Activated T-helper 17 cell treated with anti-CD3 and anti-CD28 coated beads, Interleukin-2, amount 50 U/mL, for 72 hours (primary cell): ENCODE measurements at regions not wholly inside any gene's neighbourhood (a gene's known extent, or its start where the extent isn't known, plus 50 kb on each side); places are given as distances from the start of the nearest gene placed in this dataset.
"Not testable (repeated sequence)": the region's sequence is repeated elsewhere in the genome, so short reads cannot be mapped to it uniquely, and the experiment has no call there.

Source experiments
- ATAC-seq: fragments of 150-1000 bp; cut with Tn5 transposase; replicated peaks from 2 replicates; pipeline ENCODE4 v1.10.0; 2021; ENCODE audit warnings: mild to moderate bottlenecking, moderate library complexity
- H3K27ac Mint-ChIP-seq: one replicate; pipeline ENCODE4 v1.8.0; 2022; ENCODE audit warnings: mixed read lengths
- H3K27me3 Mint-ChIP-seq: one replicate; pipeline ENCODE4 v1.8.0; 2022; ENCODE audit warnings: mixed read lengths
- H3K36me3 Mint-ChIP-seq: one replicate; pipeline ENCODE4 v1.8.0; 2022; ENCODE audit warnings: low read depth, mild to moderate bottlenecking, mixed read lengths
- H3K4me1 Mint-ChIP-seq: one replicate; pipeline ENCODE4 v1.8.0; 2022; ENCODE audit warnings: mixed read lengths
- H3K4me3 Mint-ChIP-seq: one replicate; pipeline ENCODE4 v1.8.0; 2022; ENCODE audit warnings: mild to moderate bottlenecking, mixed read lengths
- H3K9me3 Mint-ChIP-seq: one replicate; pipeline ENCODE4 v1.8.0; 2022; ENCODE audit warnings: mixed read lengths

- no peaks in the 10 kb centered on the region for H3K36me3 Mint-ChIP-seq
- H3K9me3 Mint-ChIP-seq = no peaks in the 10 kb centered on the region
- peaks cover 4% of the 10 kb centered on the region for H3K27me3 Mint-ChIP-seq
- H3K27ac Mint-ChIP-seq = no peak overlapping the region
- H3K4me3 Mint-ChIP-seq = no peak overlapping the region
- no peak for ATAC-seq
- no peaks in the 10 kb centered on the region for H3K4me1 Mint-ChIP-seq
These were observed 174.8 kb upstream of the NPY2R start for GRCh38 chr4:155033604-155034003.

- Mint-ChIP-seq H3K36me3 (no peaks in the 10 kb centered on the region), H3K27ac (no peak overlapping the region), H3K4me1 (no peaks in the 10 kb centered on the region), H3K4me3 (no peak overlapping the region), H3K27me3 (peaks cover 7% of the 10 kb centered on the region), H3K9me3 (no peaks in the 10 kb centered on the region)
- no peak for ATAC-seq
These were observed 171.4 kb upstream of the NPY2R start for GRCh38 chr4:155037031-155037430.

- Mint-ChIP-seq H3K9me3 (no peaks in the 10 kb centered on the region), H3K27me3 (peaks cover 6% of the 10 kb centered on the region), H3K27ac (no peak overlapping the region), H3K4me1 (no peaks in the 10 kb centered on the region), H3K36me3 (no peaks in the 10 kb centered on the region), H3K4me3 (no peak overlapping the region)
- no peak for ATAC-seq
These were observed 170.0 kb upstream of the NPY2R start for GRCh38 chr4:155038459-155038858.

GRCh38 chr4:155039162-155039561, 169.3 kb upstream of the NPY2R start:
- Mint-ChIP-seq H3K4me1 (no peaks in the 10 kb centered on the region), H3K27me3 (peaks cover 3% of the 10 kb centered on the region), H3K9me3 (no peaks in the 10 kb centered on the region), H3K4me3 (no peak overlapping the region), H3K27ac (no peak overlapping the region), H3K36me3 (no peaks in the 10 kb centered on the region)
- ATAC-seq = no peak

- Mint-ChIP-seq H3K27ac (no peak overlapping the region), H3K4me1 (no peaks in the 10 kb centered on the region), H3K27me3 (peaks cover 3% of the 10 kb centered on the region), H3K36me3 (no peaks in the 10 kb centered on the region), H3K4me3 (no peak overlapping the region), H3K9me3 (no peaks in the 10 kb centered on the region)
- no peak for ATAC-seq
These were observed 168.4 kb upstream of the NPY2R start for GRCh38 chr4:155040031-155040430.

GRCh38 chr4:155042014-155042413, 166.4 kb upstream of the NPY2R start:
- peaks cover 3% of the 10 kb centered on the region for H3K27me3 Mint-ChIP-seq
- no peaks in the 10 kb centered on the region for H3K36me3 Mint-ChIP-seq
- H3K4me1 Mint-ChIP-seq = no peaks in the 10 kb centered on the region
- H3K27ac Mint-ChIP-seq = no peak overlapping the region
- H3K9me3 Mint-ChIP-seq = no peaks in the 10 kb centered on the region
- no peak for ATAC-seq
- H3K4me3 Mint-ChIP-seq = no peak overlapping the region

- H3K4me3 Mint-ChIP-seq = not testable (repeated sequence)
These were observed 164.2 kb upstream of the NPY2R start for GRCh38 chr4:155044251-155044650.

GRCh38 chr4:155047755-155048154, 160.7 kb upstream of the NPY2R start:
- no peak overlapping the region for H3K4me3 Mint-ChIP-seq
- no peak overlapping the region for H3K27ac Mint-ChIP-seq
- ATAC-seq = no peak
- H3K36me3 Mint-ChIP-seq = no peaks in the 10 kb centered on the region
- H3K27me3 Mint-ChIP-seq = no peaks in the 10 kb centered on the region
- H3K9me3 Mint-ChIP-seq = no peaks in the 10 kb centered on the region
- H3K4me1 Mint-ChIP-seq = no peaks in the 10 kb centered on the region

More at GRCh38 chr4:155044251-155044650, 164.2 kb upstream of the NPY2R start:
- not testable (repeated sequence) for H3K36me3 Mint-ChIP-seq, H3K4me1 Mint-ChIP-seq, H3K27ac Mint-ChIP-seq, H3K27me3 Mint-ChIP-seq, H3K9me3 Mint-ChIP-seq, ATAC-seq

- H3K27ac Mint-ChIP-seq, H3K9me3 Mint-ChIP-seq, H3K36me3 Mint-ChIP-seq, H3K27me3 Mint-ChIP-seq, H3K4me1 Mint-ChIP-seq, ATAC-seq, H3K4me3 Mint-ChIP-seq: not testable (repeated sequence)
These were observed 154.4 kb upstream of the NPY2R start for GRCh38 chr4:155054042-155054441.

- Mint-ChIP-seq H3K4me1 (no peaks in the 10 kb centered on the region), H3K4me3 (no peak overlapping the region), H3K27ac (no peak overlapping the region), H3K36me3 (no peaks in the 10 kb centered on the region), H3K27me3 (no peaks in the 10 kb centered on the region), H3K9me3 (no peaks in the 10 kb centered on the region)
- no peak for ATAC-seq
These were observed 148.0 kb upstream of the NPY2R start for GRCh38 chr4:155060419-155060818.

GRCh38 chr4:155060873-155061272, 147.6 kb upstream of the NPY2R start:
- Mint-ChIP-seq H3K4me3 (no peak overlapping the region), H3K27me3 (no peaks in the 10 kb centered on the region), H3K4me1 (no peaks in the 10 kb centered on the region), H3K9me3 (no peaks in the 10 kb centered on the region), H3K36me3 (no peaks in the 10 kb centered on the region), H3K27ac (no peak overlapping the region)
- no peak for ATAC-seq

GRCh38 chr4:155062948-155063347, 145.5 kb upstream of the NPY2R start:
- Mint-ChIP-seq H3K27ac (no peak overlapping the region), H3K36me3 (no peaks in the 10 kb centered on the region), H3K4me1 (no peaks in the 10 kb centered on the region), H3K4me3 (no peak overlapping the region), H3K27me3 (no peaks in the 10 kb centered on the region), H3K9me3 (peaks cover 5% of the 10 kb centered on the region)
- ATAC-seq = no peak

GRCh38 chr4:155064934-155065333, 143.5 kb upstream of the NPY2R start:
- H3K4me1 Mint-ChIP-seq, H3K27me3 Mint-ChIP-seq, H3K4me3 Mint-ChIP-seq, H3K9me3 Mint-ChIP-seq, H3K27ac Mint-ChIP-seq, ATAC-seq, H3K36me3 Mint-ChIP-seq: not testable (repeated sequence)

GRCh38 chr4:155066871-155067270, 141.6 kb upstream of the NPY2R start:
- Mint-ChIP-seq H3K9me3 (peaks cover 5% of the 10 kb centered on the region), H3K27ac (no peak overlapping the region), H3K36me3 (no peaks in the 10 kb centered on the region), H3K4me3 (no peak overlapping the region), H3K27me3 (no peaks in the 10 kb centered on the region), H3K4me1 (no peaks in the 10 kb centered on the region)
- no peak for ATAC-seq

- no peak overlapping the region for H3K27ac Mint-ChIP-seq
- no peak overlapping the region for H3K4me3 Mint-ChIP-seq
- no peaks in the 10 kb centered on the region for H3K36me3 Mint-ChIP-seq
- H3K27me3 Mint-ChIP-seq = peaks cover 3% of the 10 kb centered on the region
- no peaks in the 10 kb centered on the region for H3K4me1 Mint-ChIP-seq
- H3K9me3 Mint-ChIP-seq = no peaks in the 10 kb centered on the region
- ATAC-seq = no peak
These were observed 136.5 kb upstream of the NPY2R start for GRCh38 chr4:155071962-155072361.

- Mint-ChIP-seq H3K4me1 (no peaks in the 10 kb centered on the region), H3K27me3 (peaks cover 3% of the 10 kb centered on the region), H3K36me3 (no peaks in the 10 kb centered on the region), H3K4me3 (no peak overlapping the region), H3K27ac (no peak overlapping the region), H3K9me3 (no peaks in the 10 kb centered on the region)
- ATAC-seq = no peak
These were observed 136.0 kb upstream of the NPY2R start for GRCh38 chr4:155072417-155072816.
